HG03108 (cell line): ENCODE measurements at regions not wholly inside any gene's neighbourhood (a gene's known extent, or its start where the extent isn't known, plus 50 kb on each side); places are given as distances from the start of the nearest gene placed in this dataset.
A peak's percentile ranks its signal among the peaks of the same experiment; 100 is the strongest.
"Not testable (repeated sequence)": the region's sequence is repeated elsewhere in the genome, so short reads cannot be mapped to it uniquely, and the experiment has no call there.

ENCODE experiments used
- ATAC-seq: cut with Tn5 transposase; IDR thresholded peaks from one replicate; pipeline ENCODE4 v1.9.1; 2021; ENCODE audit warnings: moderate library complexity; ENCODE audit not compliant: unreplicated experiment

GRCh38 chr14:105689722-105690121 lies 163.3 kb downstream of the TMEM121 start:
- no peak for ATAC-seq

- ATAC-seq, result no peak
Measured at GRCh38 chr14:105690671-105691070, 164.3 kb downstream of the TMEM121 start.

GRCh38 chr14:105691321-105692109 lies 165.1 kb downstream of the TMEM121 start:
- not testable (repeated sequence) for ATAC-seq

- not testable (repeated sequence) for ATAC-seq
Measured at GRCh38 chr14:105692110-105692685, 165.8 kb downstream of the TMEM121 start.

GRCh38 chr14:105694961-105695360 lies 168.6 kb downstream of the TMEM121 start:
- ATAC-seq, result no peak

- ATAC-seq, result peak; percentile 37
Measured at GRCh38 chr14:105696388-105696787, 170.0 kb downstream of the TMEM121 start.

- ATAC-seq, result not testable (repeated sequence)
Measured at GRCh38 chr14:105697414-105697813, 171.0 kb downstream of the TMEM121 start.

GRCh38 chr14:105697955-105698354 lies 171.6 kb downstream of the TMEM121 start:
- ATAC-seq, result not testable (repeated sequence)

- not testable (repeated sequence) for ATAC-seq
Measured at GRCh38 chr14:105698940-105699556, 172.7 kb downstream of the TMEM121 start.

- not testable (repeated sequence) for ATAC-seq
Measured at GRCh38 chr14:105699706-105700105, 173.3 kb downstream of the TMEM121 start.

- ATAC-seq, result not testable (repeated sequence)
Measured at GRCh38 chr14:105700146-105700545, 173.8 kb downstream of the TMEM121 start.

GRCh38 chr14:105700622-105701288 lies 174.4 kb downstream of the TMEM121 start:
- ATAC-seq, result peak; percentile 36

- ATAC-seq, result no peak
Measured at GRCh38 chr14:105701456-105702274, 175.3 kb downstream of the TMEM121 start.

- no peak for ATAC-seq
Measured at GRCh38 chr14:105702275-105702817, 176.0 kb downstream of the TMEM121 start.

- ATAC-seq, result not testable (repeated sequence)
Measured at GRCh38 chr14:105703044-105703665, 176.8 kb downstream of the TMEM121 start.

GRCh38 chr14:105704091-105704490 lies 177.7 kb downstream of the TMEM121 start:
- ATAC-seq, result not testable (repeated sequence)

- not testable (repeated sequence) for ATAC-seq
Measured at GRCh38 chr14:105704492-105704891, 178.1 kb downstream of the TMEM121 start.

GRCh38 chr14:105705512-105705861 lies 179.1 kb downstream of the TMEM121 start:
- not testable (repeated sequence) for ATAC-seq

GRCh38 chr14:105705862-105706700 lies 179.7 kb downstream of the TMEM121 start:
- ATAC-seq, result not testable (repeated sequence)
